ENCODE measurements at regions not wholly inside any gene's neighbourhood (a gene's known extent, or its start where the extent isn't known, plus 50 kb on each side); places are given as distances from the start of the nearest gene placed in this dataset.

GRCh38 chr9:135199489-135199888 is 112.0 kb downstream of the OLFM1 start:
- TF ChIP-seq FOXK2 (IDR thresholded peaks at IDR 0.05): no peak
- TF ChIP-seq SP1 (IDR thresholded peaks at IDR 0.05): no peak
- no peak for TF ChIP-seq FOXM1 (IDR thresholded peaks at IDR 0.05; ENCODE audit: borderline replicate concordance)
- TF ChIP-seq ELF4 (IDR thresholded peaks at IDR 0.05): no peak
- no peak for TF ChIP-seq LEF1 (IDR thresholded peaks at IDR 0.05; ENCODE audit: borderline replicate concordance)
- no peak for TF ChIP-seq NFRKB (IDR thresholded peaks at IDR 0.05)
- no peak for TF ChIP-seq TARDBP (IDR thresholded peaks at IDR 0.05)

Data from HEK293T (cell line).